ENCODE measurements at regions not wholly inside any gene's neighbourhood (a gene's known extent, or its start where the extent isn't known, plus 50 kb on each side); places are given as distances from the start of the nearest gene placed in this dataset.

DNA sequence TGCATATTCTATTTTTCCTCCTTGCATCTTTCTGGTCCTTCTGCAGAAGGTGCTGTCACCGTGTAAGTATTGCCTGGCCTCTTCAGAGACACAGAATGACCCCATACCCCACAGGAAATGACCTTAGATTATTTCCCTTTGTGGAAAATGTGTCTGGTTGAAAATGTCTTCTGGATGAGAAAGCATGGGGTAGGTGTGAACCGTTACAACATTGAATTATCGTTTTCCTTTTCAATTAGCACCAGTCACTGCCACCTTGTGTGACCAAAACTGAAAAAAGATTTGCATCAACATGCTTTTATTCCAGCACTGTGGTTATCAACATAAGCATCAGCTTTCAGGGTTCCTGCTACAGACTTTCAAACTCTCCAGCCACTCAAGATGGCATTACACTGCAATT, 58.0 kb upstream of the CELF2 start:
- TF ChIP-seq POLR2A (IDR thresholded peaks at IDR 0.05; ENCODE audit: low read depth, low read length): no peak
- no peak for TF ChIP-seq POLR2AphosphoS5 (IDR thresholded peaks at IDR 0.05; ENCODE audit: low read depth, low read length)
- no peak for TF ChIP-seq TAF1 (IDR thresholded peaks at IDR 0.05; ENCODE audit: borderline replicate concordance, low read depth, low read length)
